Upper lobe of left lung (tissue), 6 donors: ENCODE measurements at regions not wholly inside any gene's neighbourhood (a gene's known extent, or its start where the extent isn't known, plus 50 kb on each side); places are given as distances from the start of the nearest gene placed in this dataset.

Experiments
- ATAC-seq, 2 donors: fragments of 200-7000 bp; cut with Tn5 transposase; one replicate each; pipeline ENCODE4 v1.9.1; 2022; ENCODE audit warnings: mild to moderate bottlenecking in 2 of 2, moderate library complexity in 2 of 2; ENCODE audit not compliant: low FRiP score in 2 of 2
- DNase-seq, 2 donors: peaks; one replicate each; pipeline ENCODE4 v3.0.0-alpha.2; 2019 to 2020
- H3K27ac ChIP-seq, 4 donors: fragments of 200-600 bp; sonication (generic); one replicate each; pipeline ENCODE4 v1.5.1; 2016 to 2019
- H3K27me3 ChIP-seq, 4 donors: fragments of 200-600 bp; sonication (generic); one replicate each; pipeline ENCODE4 v1.5.1; 2017 to 2019
- H3K36me3 ChIP-seq, 4 donors: fragments of 200-600 bp; sonication (generic); one replicate each; pipeline ENCODE4 v1.5.1; 2016 to 2019
- H3K4me1 ChIP-seq, 4 donors: fragments of 200-600 bp; sonication (generic); one replicate each; pipeline ENCODE4 v1.5.1; 2018 to 2019
- H3K4me3 ChIP-seq, 4 donors: fragments of 200-600 bp; sonication (generic); one replicate each; pipeline ENCODE4 v1.5.1; 2017 to 2019; ENCODE audit warnings: mild to moderate bottlenecking in 2 of 4, moderate library complexity in 1 of 4
- H3K9me3 ChIP-seq, 4 donors: fragments of 200-600 bp; sonication (generic); one replicate each; pipeline ENCODE4 v1.5.1; 2018 to 2019
- CTCF ChIP-seq, 6 experiments: fragments of 450-650 bp in 4 of 6; fragments of 200-600 bp in 2 of 6; sonication (generic) in 2 of 6; IDR thresholded peaks; one replicate each; pipeline ENCODE4 v1.5.1; 2016 to 2019; ENCODE audit warnings: antibody characterized with exemption in 6 of 6
- EP300 ChIP-seq, 4 donors: sonication (generic); formaldehyde crosslinking; IDR thresholded peaks; one replicate each; pipeline ENCODE4 v1.5.1; 2017; ENCODE audit warnings: antibody characterized with exemption in 4 of 4, control low read depth in 2 of 4
- POLR2A ChIP-seq, 4 donors: fragments of 450-650 bp; IDR thresholded peaks; one replicate each; pipeline ENCODE4 v1.5.1; 2016 to 2017; ENCODE audit warnings: antibody characterized with exemption in 4 of 4, mild to moderate bottlenecking in 2 of 4
- POLR2AphosphoS5 ChIP-seq, 2 donors: sonication (generic); formaldehyde crosslinking; IDR thresholded peaks; one replicate each; pipeline ENCODE4 v1.5.1; 2017; ENCODE audit warnings: antibody characterized with exemption in 2 of 2
- WGBS, 2 donors: methylation state at CpG; one replicate each; pipeline ENCODE4 v1.1.5; 2017 to 2018; 5-methylcytosine and 5-hydroxymethylcytosine counted together
- donor health status: DM: no; HTN: no; CAD: no; lungs with moderate emphysema.
- donor health status: DM: no; HTN: yes; CAD: no; lungs with severe emphysema.

- ATAC-seq, result no peak
- WGBS, 2 donors, result 87 to 89% methylated on average over 7 of the region's 7 CpGs
- Histone ChIP-seq H3K4me1 (no peaks in the 10 kb centered on the region), H3K27me3 (no peaks in the 10 kb centered on the region), H3K27ac (no peak overlapping the region), H3K4me3 (no peak overlapping the region), H3K36me3 (no peaks in the 10 kb centered on the region), H3K9me3 (no peaks in the 10 kb centered on the region)
- no peak for DNase-seq
- TF ChIP-seq POLR2AphosphoS5 (IDR thresholded peaks at IDR 0.05) (no peak), EP300 (IDR thresholded peaks at IDR 0.05) (no peak), POLR2A (IDR thresholded peaks at IDR 0.05) (no peak), CTCF (IDR thresholded peaks at IDR 0.05) (no peak)
Observed at GRCh38 chr18:52077251-52077983, 262.6 kb upstream of the DCC start.

- no peaks in the 10 kb centered on the region for H3K27me3 ChIP-seq
- H3K36me3 ChIP-seq, result no peaks in the 10 kb centered on the region
- ATAC-seq (no peak), DNase-seq (no peak)
- H3K9me3 ChIP-seq, result no peaks in the 10 kb centered on the region
- H3K27ac ChIP-seq, result no peak overlapping the region
- no peak overlapping the region for H3K4me3 ChIP-seq
- TF ChIP-seq POLR2A (IDR thresholded peaks at IDR 0.05) (no peak), POLR2AphosphoS5 (IDR thresholded peaks at IDR 0.05) (no peak), EP300 (IDR thresholded peaks at IDR 0.05) (no peak), CTCF (IDR thresholded peaks at IDR 0.05) (no peak)
- no peaks in the 10 kb centered on the region for H3K4me1 ChIP-seq
- 42 to 65% methylated on average over 1 of the region's 1 CpG for WGBS, 2 donors
Observed at GRCh38 chr18:52082246-52082645, 257.8 kb upstream of the DCC start.

- DNase-seq (no peak), ATAC-seq (no peak)
- WGBS, 2 donors, result 65 to 67% methylated on average over 2 of the region's 2 CpGs
- no peak overlapping the region for H3K4me3 ChIP-seq
- H3K4me1 ChIP-seq, result no peaks in the 10 kb centered on the region
- H3K27me3 ChIP-seq, result no peaks in the 10 kb centered on the region
- no peak overlapping the region for H3K27ac ChIP-seq
- TF ChIP-seq POLR2AphosphoS5 (IDR thresholded peaks at IDR 0.05) (no peak), CTCF (IDR thresholded peaks at IDR 0.05) (no peak), POLR2A (IDR thresholded peaks at IDR 0.05) (no peak), EP300 (IDR thresholded peaks at IDR 0.05) (no peak)
- H3K36me3 ChIP-seq, result no peaks in the 10 kb centered on the region
- no peaks in the 10 kb centered on the region for H3K9me3 ChIP-seq
Observed at GRCh38 chr18:52087140-52087539, 252.9 kb upstream of the DCC start.

DNA sequence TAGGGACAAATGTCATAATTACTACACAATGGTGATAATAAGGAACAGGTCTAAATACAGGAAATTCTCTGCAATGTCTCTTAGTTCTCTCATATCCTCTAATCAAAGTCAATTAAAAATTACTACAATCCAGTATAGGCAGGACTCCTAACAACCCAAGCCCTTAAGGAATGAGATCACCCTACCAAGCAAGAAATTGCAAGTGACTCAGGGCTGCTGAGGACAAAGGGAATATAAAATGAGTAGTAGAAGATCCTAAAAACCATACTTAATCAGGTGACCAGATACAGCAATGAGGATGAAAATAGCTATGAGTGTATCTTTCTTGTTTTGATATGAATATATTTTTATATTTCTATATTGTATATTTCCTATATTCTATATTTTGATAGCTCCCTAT, 250.0 kb upstream of the DCC start:
- no peaks in the 10 kb centered on the region for H3K4me1 ChIP-seq
- DNase-seq (no peak), ATAC-seq (no peak)
- H3K9me3 ChIP-seq, result no peaks in the 10 kb centered on the region
- H3K4me3 ChIP-seq, result no peak overlapping the region
- no peak for TF ChIP-seq POLR2AphosphoS5 (IDR thresholded peaks at IDR 0.05)
- TF ChIP-seq POLR2A (IDR thresholded peaks at IDR 0.05), result no peak
- TF ChIP-seq EP300 (IDR thresholded peaks at IDR 0.05), result no peak
- no peaks in the 10 kb centered on the region for H3K27me3 ChIP-seq
- H3K36me3 ChIP-seq, result no peaks in the 10 kb centered on the region
- no peak overlapping the region for H3K27ac ChIP-seq

DNA sequence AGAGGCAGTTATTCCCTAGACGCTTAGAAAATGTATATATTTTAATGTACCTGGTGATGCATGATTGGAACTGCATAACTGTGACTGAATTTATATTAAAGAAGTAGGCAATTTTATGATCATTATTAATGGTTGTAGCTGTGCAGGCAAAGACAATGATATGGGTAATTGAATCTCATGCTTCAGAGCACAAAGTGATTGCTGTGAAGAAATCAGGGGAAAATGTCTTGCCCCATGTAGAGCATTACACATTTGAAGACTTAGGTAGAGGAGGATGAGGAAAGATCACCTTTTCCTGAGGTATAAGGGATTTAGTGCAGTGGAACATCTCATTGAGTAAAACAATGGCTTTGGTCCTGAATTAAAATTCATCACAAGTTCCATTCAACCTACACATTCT, 246.8 kb upstream of the DCC start:
- H3K27ac ChIP-seq, result no peak overlapping the region
- H3K9me3 ChIP-seq, result no peaks in the 10 kb centered on the region
- no peak overlapping the region for H3K4me3 ChIP-seq
- H3K4me1 ChIP-seq, result no peaks in the 10 kb centered on the region
- 83 to 84% methylated on average over 1 of the region's 1 CpG for WGBS, 2 donors
- no peaks in the 10 kb centered on the region for H3K36me3 ChIP-seq
- ATAC-seq, result no peak
- no peaks in the 10 kb centered on the region for H3K27me3 ChIP-seq
- no peak for TF ChIP-seq CTCF (IDR thresholded peaks at IDR 0.05)
- no peak for TF ChIP-seq POLR2A (IDR thresholded peaks at IDR 0.05)
- no peak for TF ChIP-seq POLR2AphosphoS5 (IDR thresholded peaks at IDR 0.05)
- TF ChIP-seq EP300 (IDR thresholded peaks at IDR 0.05), result no peak
- DNase-seq, result no peak
